ENCODE measurements at regions not wholly inside any gene's neighbourhood (a gene's known extent, or its start where the extent isn't known, plus 50 kb on each side); places are given as distances from the start of the nearest gene placed in this dataset.

DNA sequence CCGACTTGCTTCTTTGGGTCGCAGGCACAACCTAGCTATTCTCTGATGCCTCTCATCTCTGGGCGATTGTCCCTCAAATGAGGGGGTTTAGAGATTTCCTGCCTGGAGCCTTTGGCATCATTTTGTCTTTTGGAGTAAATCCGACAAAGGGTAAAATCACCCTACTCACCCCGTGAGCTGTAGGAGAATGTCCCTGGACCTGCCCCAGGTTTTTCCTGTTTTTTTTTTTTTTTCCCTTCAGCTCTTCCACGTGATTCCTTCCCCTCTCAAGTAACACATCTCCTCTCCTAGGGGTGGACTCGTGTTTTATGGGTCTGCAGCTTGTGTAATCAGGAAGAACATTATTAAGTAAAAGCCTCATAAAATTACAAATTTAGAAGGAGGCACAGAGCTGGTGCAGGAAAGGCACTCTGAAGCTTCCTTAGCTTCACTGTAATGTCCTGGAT is 128.4 kb upstream of the ZNF746 start:
- TF ChIP-seq POLR2A (IDR thresholded peaks at IDR 0.05), result no peak
- no peak for TF ChIP-seq CTCF (IDR thresholded peaks at IDR 0.05)

Data from testis (tissue), 2 donors.